Colonic mucosa (tissue), 4 donors: ENCODE measurements at regions not wholly inside any gene's neighbourhood (a gene's known extent, or its start where the extent isn't known, plus 50 kb on each side); places are given as distances from the start of the nearest gene placed in this dataset.

Source experiments
- DNase-seq: peaks from one replicate; pipeline ENCODE4 v3.0.0-alpha.2; 2020
- H3K27ac ChIP-seq: fragments of 200-600 bp; one replicate; pipeline ENCODE4 v1.8.0; 2021
- H3K27me3 ChIP-seq: fragments of 200-600 bp; one replicate; pipeline ENCODE4 v1.8.0; 2021
- H3K36me3 ChIP-seq: fragments of 200-600 bp; one replicate; pipeline ENCODE4 v1.8.0; 2021
- H3K4me1 ChIP-seq: fragments of 200-600 bp; one replicate; pipeline ENCODE4 v1.8.0; 2021; ENCODE audit warnings: mild to moderate bottlenecking
- H3K4me3 ChIP-seq: fragments of 200-600 bp; one replicate; pipeline ENCODE4 v1.8.0; 2021
- H3K9ac ChIP-seq, 2 donors: one replicate each; pipeline ENCODE4 v1.7.0; 2013; ENCODE audit warnings: control low read depth in 2 of 2, low read depth in 2 of 2, low read length in 2 of 2
- H3K9me3 ChIP-seq: fragments of 200-600 bp; one replicate; pipeline ENCODE4 v1.8.0; 2021
- CTCF ChIP-seq: fragments of 200-600 bp; IDR thresholded peaks from one replicate; pipeline ENCODE4 v1.8.0; 2022; ENCODE audit warnings: antibody characterized with exemption, mild to moderate bottlenecking
- intact Hi-C: fragments of 100-400 bp; cut with DNase I; formaldehyde crosslinking; loops from one replicate; pipeline ENCODE4 v1.14.1; 2022
- donor health status: healthy.
- donor health status: DM: no; HTN: no; CAD: no.
- donor health status: DM: no; HTN: no; CAD: no.

- intact Hi-C loops = no loop called here
- Histone ChIP-seq H3K27me3 (no peaks in the 10 kb centered on the region), H3K9me3 (no peaks in the 10 kb centered on the region), H3K4me1 (no peaks in the 10 kb centered on the region), H3K36me3 (no peaks in the 10 kb centered on the region), H3K27ac (no peak overlapping the region), H3K4me3 (no peak overlapping the region), H3K9ac (no peak overlapping the region)
- no peak for DNase-seq
- TF ChIP-seq CTCF = no peak
Observed at GRCh38 chr2:107001551-107001950, 115.6 kb upstream of the ST6GAL2 start.

- H3K4me1 ChIP-seq = no peaks in the 10 kb centered on the region
- H3K27ac ChIP-seq = no peak overlapping the region
- no peak overlapping the region for H3K4me3 ChIP-seq
- H3K27me3 ChIP-seq = no peaks in the 10 kb centered on the region
- H3K36me3 ChIP-seq = no peaks in the 10 kb centered on the region
- H3K9ac ChIP-seq = no peak overlapping the region
- DNase-seq = no peak
- intact Hi-C loops = no loop called here
- no peaks in the 10 kb centered on the region for H3K9me3 ChIP-seq
- no peak for TF ChIP-seq CTCF
Observed at GRCh38 chr2:107001964-107002696, 116.2 kb upstream of the ST6GAL2 start.

- H3K27ac ChIP-seq = no peak overlapping the region
- H3K4me1 ChIP-seq = no peaks in the 10 kb centered on the region
- H3K9me3 ChIP-seq = no peaks in the 10 kb centered on the region
- no peak overlapping the region for H3K4me3 ChIP-seq
- no peaks in the 10 kb centered on the region for H3K27me3 ChIP-seq
- no peaks in the 10 kb centered on the region for H3K36me3 ChIP-seq
- no peak overlapping the region for H3K9ac ChIP-seq
- no peak for TF ChIP-seq CTCF
- no peak for DNase-seq
- intact Hi-C loops = no loop called here
Observed at GRCh38 chr2:107002735-107003134, 116.8 kb upstream of the ST6GAL2 start.

GRCh38 chr2:107005853-107006252, 119.9 kb upstream of the ST6GAL2 start:
- Histone ChIP-seq H3K9ac (no peak overlapping the region), H3K9me3 (no peaks in the 10 kb centered on the region), H3K4me1 (no peaks in the 10 kb centered on the region), H3K27me3 (no peaks in the 10 kb centered on the region), H3K36me3 (no peaks in the 10 kb centered on the region), H3K4me3 (no peak overlapping the region), H3K27ac (no peak overlapping the region)
- no peak for DNase-seq
- no peak for TF ChIP-seq CTCF
- intact Hi-C loops = no loop called here

GRCh38 chr2:107006836-107007235, 120.9 kb upstream of the ST6GAL2 start:
- Histone ChIP-seq H3K9me3 (no peaks in the 10 kb centered on the region), H3K4me1 (no peaks in the 10 kb centered on the region), H3K36me3 (no peaks in the 10 kb centered on the region), H3K27ac (no peak overlapping the region), H3K4me3 (no peak overlapping the region), H3K9ac (no peak overlapping the region), H3K27me3 (no peaks in the 10 kb centered on the region)
- TF ChIP-seq CTCF = no peak
- intact Hi-C loops = no loop called here
- no peak for DNase-seq
